HepG2 (cell line): ENCODE measurements at regions not wholly inside any gene's neighbourhood (a gene's known extent, or its start where the extent isn't known, plus 50 kb on each side); places are given as distances from the start of the nearest gene placed in this dataset.

Experiments used
- AFF4 ChIP-seq: sonication (generic); formaldehyde crosslinking; IDR thresholded peaks from 2 replicates; pipeline ENCODE4 v1.4.0; 2020; ENCODE audit warnings: missing genetic modification reagents
- ARNTL ChIP-seq: sonication (generic); formaldehyde crosslinking; IDR thresholded peaks from 2 replicates; pipeline ENCODE4 v1.4.0; 2020; ENCODE audit warnings: mild to moderate bottlenecking, missing genetic modification reagents
- CERS6 ChIP-seq: sonication (generic); formaldehyde crosslinking; IDR thresholded peaks from 2 replicates; pipeline ENCODE4 v1.5.0; 2020; ENCODE audit warnings: missing genetic modification reagents
- GABPB1 ChIP-seq: IDR thresholded peaks from 2 replicates; pipeline ENCODE4 v1.6.1; 2016; ENCODE audit warnings: mild to moderate bottlenecking, missing genetic modification reagents, moderate library complexity, missing compliant biosample characterization
- GFI1 ChIP-seq: sonication (generic); formaldehyde crosslinking; IDR thresholded peaks from 2 replicates; pipeline ENCODE4 v1.5.0; 2020; ENCODE audit warnings: missing genetic modification reagents, mild to moderate bottlenecking, borderline replicate concordance
- HNF1B ChIP-seq: sonication (generic); formaldehyde crosslinking; IDR thresholded peaks from 2 replicates; pipeline ENCODE4 v1.5.1; 2020; ENCODE audit warnings: mild to moderate bottlenecking, moderate library complexity, missing genetic modification reagents
- LCORL ChIP-seq, 2 experiments: fragments of 450-650 bp in 1 of 2; sonication (generic) in 1 of 2; formaldehyde crosslinking in 1 of 2; IDR thresholded peaks; 2 replicates each; pipeline versions ENCODE4 v1.5.0 to v1.6.1; 2017 to 2020; ENCODE audit warnings: antibody characterized with exemption in 1 of 2, missing genetic modification reagents in 1 of 2
- NAIF1 ChIP-seq: sonication (generic); formaldehyde crosslinking; IDR thresholded peaks from 2 replicates; pipeline ENCODE4 v1.5.0; 2020; ENCODE audit warnings: mild to moderate bottlenecking, missing genetic modification reagents, borderline replicate concordance
- PBX2 ChIP-seq: IDR thresholded peaks from 2 replicates; pipeline ENCODE4 v1.6.1; 2016; ENCODE audit warnings: control low read depth
- SP4 ChIP-seq: sonication (generic); formaldehyde crosslinking; IDR thresholded peaks from 2 replicates; pipeline ENCODE4 v1.8.1; 2023; ENCODE audit warnings: mild to moderate bottlenecking, missing genetic modification reagents
- TEAD3 ChIP-seq: optimal IDR thresholded peaks from 2 replicates; pipeline ENCODE3; 2016; ENCODE audit warnings: borderline replicate concordance
- TOE1 ChIP-seq: sonication (generic); formaldehyde crosslinking; IDR thresholded peaks from 2 replicates; pipeline ENCODE4 v1.4.0; 2020; ENCODE audit warnings: mild to moderate bottlenecking, missing genetic modification reagents
- UBTF ChIP-seq: sonication (generic); formaldehyde crosslinking; IDR thresholded peaks from 2 replicates; pipeline ENCODE4 v1.4.0; 2020; ENCODE audit warnings: mild to moderate bottlenecking, missing genetic modification reagents
- ZBTB14 ChIP-seq: sonication (generic); formaldehyde crosslinking; IDR thresholded peaks from 2 replicates; pipeline ENCODE4 v1.4.0; 2020; ENCODE audit warnings: missing genetic modification reagents
- ZMYM4 ChIP-seq: sonication (generic); formaldehyde crosslinking; IDR thresholded peaks from 2 replicates; pipeline ENCODE4 v1.8.1; 2023; ENCODE audit warnings: mild to moderate bottlenecking, missing genetic modification reagents
- ZNF572 ChIP-seq: sonication (generic); formaldehyde crosslinking; IDR thresholded peaks from 2 replicates; pipeline ENCODE4 v1.5.1; 2020; ENCODE audit warnings: mild to moderate bottlenecking, missing genetic modification reagents
- ZNF580 ChIP-seq: IDR thresholded peaks from 2 replicates; pipeline ENCODE4 v1.6.1; 2016; ENCODE audit warnings: low read depth, borderline replicate concordance
- ZNF616 ChIP-seq: sonication (generic); formaldehyde crosslinking; IDR thresholded peaks from 2 replicates; pipeline ENCODE4 v1.5.0; 2020; ENCODE audit warnings: low read depth, mild to moderate bottlenecking, missing genetic modification reagents
- ZNF878 ChIP-seq: sonication (generic); formaldehyde crosslinking; IDR thresholded peaks from 2 replicates; pipeline ENCODE4 v1.8.1; 2023; ENCODE audit warnings: mild to moderate bottlenecking, missing genetic modification reagents, moderate library complexity

- TF ChIP-seq ZNF580 = no peak
- no peak for TF ChIP-seq ZBTB14 (CRISPR knock-in tag)
- TF ChIP-seq AFF4 = no peak
- no peak for TF ChIP-seq GABPB1 (CRISPR knock-in tag)
- TF ChIP-seq SP4 = no peak
- no peak for TF ChIP-seq ZNF878 (CRISPR knock-in tag)
- no peak for TF ChIP-seq PBX2
- TF ChIP-seq TEAD3 (CRISPR knock-in tag) = peak; percentile 92
- peak; percentile 72 for TF ChIP-seq ZMYM4 (CRISPR knock-in tag)
- no peak for TF ChIP-seq ARNTL (CRISPR knock-in tag)
- no peak for TF ChIP-seq CERS6
- no peak for TF ChIP-seq ZNF572
- no peak for TF ChIP-seq ZNF616
- no peak for TF ChIP-seq UBTF (CRISPR knock-in tag)
- TF ChIP-seq GFI1 (CRISPR knock-in tag) = no peak
- TF ChIP-seq NAIF1 = no peak
- TF ChIP-seq LCORL (IDR thresholded peaks at IDR 0.05) = no peak
- peak; percentile 37; the same call in 1 of the 2 replicates for TF ChIP-seq LCORL (CRISPR knock-in tag; IDR thresholded peaks at IDR 0.05)
- peak; percentile 80 for TF ChIP-seq HNF1B (CRISPR knock-in tag)
- no peak for TF ChIP-seq TOE1 (CRISPR knock-in tag)
These were observed 220.8 kb upstream of the MARCKS start (continued) for GRCh38 chr6:113636357-113636824.
